GM21529 (cell line): ENCODE measurements at regions not wholly inside any gene's neighbourhood (a gene's known extent, or its start where the extent isn't known, plus 50 kb on each side); places are given as distances from the start of the nearest gene placed in this dataset.

Experiments used
- ATAC-seq: cut with Tn5 transposase; IDR thresholded peaks from one replicate; pipeline ENCODE4 v1.9.1; 2021; ENCODE audit not compliant: unreplicated experiment

GRCh38 chr3:64895106-64895990 lies 207.5 kb upstream of the ADAMTS9 start:
- no peak for ATAC-seq

GRCh38 chr3:64894006-64894405 lies 206.2 kb upstream of the ADAMTS9 start:
- no peak for ATAC-seq

GRCh38 chr3:64892671-64893309 lies 205.0 kb upstream of the ADAMTS9 start:
- no peak for ATAC-seq

- no peak for ATAC-seq
Observed at GRCh38 chr3:64891021-64891420, 203.2 kb upstream of the ADAMTS9 start.

- ATAC-seq = no peak
Observed at GRCh38 chr3:64890466-64890865, 202.7 kb upstream of the ADAMTS9 start.

GRCh38 chr3:64890006-64890405 lies 202.2 kb upstream of the ADAMTS9 start:
- no peak for ATAC-seq

GRCh38 chr3:64888840-64889392 lies 201.1 kb upstream of the ADAMTS9 start:
- ATAC-seq = no peak

- no peak for ATAC-seq
Observed at GRCh38 chr3:64888165-64888564, 200.4 kb upstream of the ADAMTS9 start.

- ATAC-seq = no peak
Observed at GRCh38 chr3:64885055-64885454, 197.3 kb upstream of the ADAMTS9 start.

GRCh38 chr3:64884536-64884935 lies 196.7 kb upstream of the ADAMTS9 start:
- ATAC-seq = no peak

GRCh38 chr3:64880916-64881315 lies 193.1 kb upstream of the ADAMTS9 start:
- ATAC-seq = no peak

- ATAC-seq = no peak
Observed at GRCh38 chr3:64878362-64878761, 190.6 kb upstream of the ADAMTS9 start.

- no peak for ATAC-seq
Observed at GRCh38 chr3:64873400-64873799, 185.6 kb upstream of the ADAMTS9 start.

- no peak for ATAC-seq
Observed at GRCh38 chr3:64872345-64872744, 184.5 kb upstream of the ADAMTS9 start.

GRCh38 chr3:64871834-64872249 lies 184.0 kb upstream of the ADAMTS9 start:
- no peak for ATAC-seq

GRCh38 chr3:64870876-64871646 lies 183.3 kb upstream of the ADAMTS9 start:
- ATAC-seq = no peak

- no peak for ATAC-seq
Observed at GRCh38 chr3:64867224-64867623, 179.4 kb upstream of the ADAMTS9 start.

- ATAC-seq = no peak
Observed at GRCh38 chr3:64865839-64866570, 178.2 kb upstream of the ADAMTS9 start.

- ATAC-seq = no peak
Observed at GRCh38 chr3:64863226-64864212, 175.7 kb upstream of the ADAMTS9 start.
